ENCODE measurements at regions not wholly inside any gene's neighbourhood (a gene's known extent, or its start where the extent isn't known, plus 50 kb on each side); places are given as distances from the start of the nearest gene placed in this dataset.
A peak's percentile ranks its signal among the peaks of the same experiment; 100 is the strongest.

- Histone ChIP-seq H3K36me3 (no peaks in the 10 kb centered on the region), H3K4me3 (no peak overlapping the region), H3K27me3 (no peaks in the 10 kb centered on the region), H3K9me3 (no peaks in the 10 kb centered on the region), H3K4me1 (no peaks in the 10 kb centered on the region), H3K27ac (replicated peaks in 1 of 4) (no peak overlapping the region)
- 87% methylated on average over 12 of the region's 12 CpGs for WGBS
- no peak for TF ChIP-seq EP300 (IDR thresholded peaks at IDR 0.05)
- TF ChIP-seq, protein P1, sequence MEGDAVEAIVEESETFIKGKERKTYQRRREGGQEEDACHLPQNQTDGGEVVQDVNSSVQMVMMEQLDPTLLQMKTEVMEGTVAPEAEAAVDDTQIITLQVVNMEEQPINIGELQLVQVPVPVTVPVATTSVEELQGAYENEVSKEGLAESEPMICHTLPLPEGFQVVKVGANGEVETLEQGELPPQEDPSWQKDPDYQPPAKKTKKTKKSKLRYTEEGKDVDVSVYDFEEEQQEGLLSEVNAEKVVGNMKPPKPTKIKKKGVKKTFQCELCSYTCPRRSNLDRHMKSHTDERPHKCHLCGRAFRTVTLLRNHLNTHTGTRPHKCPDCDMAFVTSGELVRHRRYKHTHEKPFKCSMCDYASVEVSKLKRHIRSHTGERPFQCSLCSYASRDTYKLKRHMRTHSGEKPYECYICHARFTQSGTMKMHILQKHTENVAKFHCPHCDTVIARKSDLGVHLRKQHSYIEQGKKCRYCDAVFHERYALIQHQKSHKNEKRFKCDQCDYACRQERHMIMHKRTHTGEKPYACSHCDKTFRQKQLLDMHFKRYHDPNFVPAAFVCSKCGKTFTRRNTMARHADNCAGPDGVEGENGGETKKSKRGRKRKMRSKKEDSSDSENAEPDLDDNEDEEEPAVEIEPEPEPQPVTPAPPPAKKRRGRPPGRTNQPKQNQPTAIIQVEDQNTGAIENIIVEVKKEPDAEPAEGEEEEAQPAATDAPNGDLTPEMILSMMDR (IDR thresholded peaks at IDR 0.05) = peak; percentile 12 to 40 (median 19)
- intact Hi-C loops (cut with DNase I) = no loop called here
- no peak for DNase-seq (ENCODE audit: extremely low spot score)
Measured at GRCh38 chr1:82775406-82776000, 974.8 kb downstream of the ADGRL2 start.

- Histone ChIP-seq H3K27me3 (no peaks in the 10 kb centered on the region), H3K9me3 (no peaks in the 10 kb centered on the region), H3K27ac (replicated peaks in 1 of 4) (no peak overlapping the region), H3K4me1 (no peaks in the 10 kb centered on the region), H3K4me3 (no peak overlapping the region), H3K36me3 (no peaks in the 10 kb centered on the region)
- TF ChIP-seq POLR2AphosphoS5 (IDR thresholded peaks at IDR 0.05) (no peak), POLR2A (IDR thresholded peaks at IDR 0.05; ENCODE audit: low read depth) (no peak), EP300 (IDR thresholded peaks at IDR 0.05) (no peak)
- TF ChIP-seq, protein P1 (IDR thresholded peaks at IDR 0.05) = no peak
- no peak for DNase-seq (ENCODE audit: extremely low spot score)
- intact Hi-C loops (cut with DNase I) = no loop called here
Measured at GRCh38 chr1:82762829-82763532, 962.2 kb downstream of the ADGRL2 start.

GRCh38 chr1:82759035-82759434 is 958.3 kb downstream of the ADGRL2 start:
- WGBS = 80% methylated on average over 3 of the region's 3 CpGs
- intact Hi-C loops (cut with DNase I) = no loop called here
- Histone ChIP-seq H3K4me3 (no peak overlapping the region), H3K27ac (replicated peaks in 1 of 4) (no peak overlapping the region), H3K36me3 (no peaks in the 10 kb centered on the region), H3K4me1 (peaks cover 0 to 7% (median 0%) of the 10 kb centered on the region in 4 donors), H3K9me3 (no peaks in the 10 kb centered on the region), H3K27me3 (no peaks in the 10 kb centered on the region)
- no peak for DNase-seq (ENCODE audit: extremely low spot score)
- TF ChIP-seq POLR2A (IDR thresholded peaks at IDR 0.05; ENCODE audit: low read depth) = no peak
- no peak for TF ChIP-seq EP300 (IDR thresholded peaks at IDR 0.05)
- TF ChIP-seq POLR2AphosphoS5 (IDR thresholded peaks at IDR 0.05) = no peak
- TF ChIP-seq, protein P1 (IDR thresholded peaks at IDR 0.05) = no peak

- H3K4me1 ChIP-seq = peaks cover 0 to 7% (median 0%) of the 10 kb centered on the region in 4 donors
- H3K9me3 ChIP-seq = no peaks in the 10 kb centered on the region
- H3K36me3 ChIP-seq = no peaks in the 10 kb centered on the region
- DNase-seq (ENCODE audit: extremely low spot score) = no peak
- no peak overlapping the region for H3K4me3 ChIP-seq
- TF ChIP-seq EP300 (IDR thresholded peaks at IDR 0.05) = no peak
- TF ChIP-seq POLR2A (IDR thresholded peaks at IDR 0.05; ENCODE audit: low read depth) = no peak
- no peaks in the 10 kb centered on the region for H3K27me3 ChIP-seq
- intact Hi-C loops (cut with DNase I) = no loop called here
- 40% methylated on average over 4 of the region's 4 CpGs for WGBS
- no peak overlapping the region for H3K27ac ChIP-seq (replicated peaks in 1 of 4)
Measured at GRCh38 chr1:82755671-82756070, 954.9 kb downstream of the ADGRL2 start.

- Histone ChIP-seq H3K4me1 (peaks cover 0 to 7% (median 0%) of the 10 kb centered on the region in 4 donors), H3K4me3 (no peak overlapping the region), H3K9me3 (no peaks in the 10 kb centered on the region), H3K27ac (replicated peaks in 1 of 4) (no peak overlapping the region), H3K27me3 (no peaks in the 10 kb centered on the region), H3K36me3 (no peaks in the 10 kb centered on the region)
- TF ChIP-seq POLR2AphosphoS5 (IDR thresholded peaks at IDR 0.05) (no peak), EP300 (IDR thresholded peaks at IDR 0.05) (no peak), POLR2A (IDR thresholded peaks at IDR 0.05; ENCODE audit: low read depth) (no peak)
- TF ChIP-seq, protein P1 (IDR thresholded peaks at IDR 0.05) = no peak
- DNase-seq (ENCODE audit: extremely low spot score) = no peak
- intact Hi-C loops (cut with DNase I) = no loop called here
- WGBS = 88% methylated on average over 3 of the region's 3 CpGs
Measured at GRCh38 chr1:82755191-82755590, 954.5 kb downstream of the ADGRL2 start.
